K562 (cell line): ENCODE measurements at regions not wholly inside any gene's neighbourhood (a gene's known extent, or its start where the extent isn't known, plus 50 kb on each side); places are given as distances from the start of the nearest gene placed in this dataset.

Experiments
- ATAC-seq: fragments of 200-7000 bp; cut with Tn5 transposase; 3 replicates; pipeline ENCODE4 v1.9.1; 2020; ENCODE audit warnings: moderate library complexity
- BruUV-seq: library from RNA; stranded (reverse); fragments of 400-500 nt; replicated peaks from 2 replicates; lab custom pipeline; 2021; lab: Mats Ljungman, UMichigan
- CTCF ChIA-PET: fragments of 300-600 bp; formaldehyde crosslinking; extraction: SDS; loops from one replicate; lab custom pipeline; 2021; ENCODE audit warnings: low intra/inter-chr PET ratio; lab: Yijun Ruan, JAX
- POLR2A ChIA-PET: fragments of 300-600, 350-650 bp; sonication (Branson Sonifier 250); formaldehyde crosslinking; extraction: SDS; loops from one replicate; lab custom pipeline; 2021; ENCODE audit warnings: antibody characterized with exemption, inconsistent platforms; lab: Yijun Ruan, JAX
- DNase-seq, 4 experiments: peaks; one replicate each; pipeline versions ENCODE4 v3.0.0 to v3.0.0-alpha.2; 2011 to 2018; ENCODE audit warnings: low spot score in 3 of 4, mixed read lengths in 3 of 4; ENCODE audit errors: extremely low read depth in 1 of 4
- FAIRE-seq: peaks from 2 replicates; lab custom pipeline; 2011; peaks lifted over from hg19 to GRCh38; lab: Jason Lieb, UNC
- H2AFZ ChIP-seq: 2 replicates; pipeline ENCODE4 v1.6.0; 2011; ENCODE audit warnings: low read depth, low read length, control low read depth, inconsistent platforms
- H3K27ac ChIP-seq: fragments of 200-600 bp; 3 replicates; pipeline ENCODE4 v1.8.0; 2011; ENCODE audit warnings: low read depth, mild to moderate bottlenecking, control low read depth, inconsistent platforms, low read length, moderate library complexity, mixed read lengths; ENCODE audit errors: extremely low read depth
- H3K27me3 ChIP-seq, 2 experiments: fragments of 300-600 bp in 1 of 2; 2 replicates in 1 of 2; 3 replicates in 1 of 2; pipeline versions ENCODE4 v1.6.0 to v1.8.0; 2011; ENCODE audit warnings: inconsistent platforms in 2 of 2, low read length in 2 of 2, mild to moderate bottlenecking in 1 of 2, mixed read lengths in 1 of 2, moderate library complexity in 1 of 2; ENCODE audit not compliant: control insufficient read depth in 2 of 2, insufficient read depth in 2 of 2
- H3K36me3 ChIP-seq: fragments of 300-600 bp; 3 replicates; pipeline ENCODE4 v1.8.0; 2011; ENCODE audit warnings: mild to moderate bottlenecking, low read length, inconsistent platforms; ENCODE audit not compliant: control insufficient read depth, insufficient read depth
- H3K4me1 ChIP-seq, 2 experiments: fragments of 200-600 bp in 1 of 2; replicated peaks in 1 of 2; 2 replicates in 1 of 2; 3 replicates in 1 of 2; pipeline versions ENCODE4 v1.5.1 to v1.8.0; 2011; ENCODE audit warnings: inconsistent platforms in 2 of 2, low read length in 2 of 2, mild to moderate bottlenecking in 1 of 2, mixed read lengths in 1 of 2, moderate library complexity in 1 of 2; ENCODE audit not compliant: control insufficient read depth in 2 of 2, insufficient read depth in 2 of 2
- H3K4me2 ChIP-seq: 2 replicates; pipeline ENCODE4 v1.6.1; 2011; ENCODE audit warnings: low read length, control low read depth, inconsistent platforms, mixed read lengths; ENCODE audit not compliant: insufficient read depth
- H3K4me3 ChIP-seq: fragments of 200-600 bp; sonication (generic), shearing (Covaris generic); 2 replicates; pipeline ENCODE4 v1.5.1; 2016; ENCODE audit warnings: control low read depth, inconsistent platforms
- H3K79me2 ChIP-seq: fragments of 200-600 bp; 3 replicates; pipeline ENCODE4 v1.8.0; 2011; ENCODE audit warnings: low read length, inconsistent platforms; ENCODE audit not compliant: control insufficient read depth, insufficient read depth
- H3K9ac ChIP-seq, 2 experiments: 2 replicates each; pipeline versions ENCODE4 v1.6.0 to v1.6.1; 2011; ENCODE audit warnings: low read depth in 2 of 2, low read length in 2 of 2, control low read depth in 1 of 2, inconsistent platforms in 1 of 2, mild to moderate bottlenecking in 1 of 2, mixed read lengths in 1 of 2; ENCODE audit not compliant: insufficient read depth in 1 of 2
- H3K9me1 ChIP-seq: one replicate; pipeline ENCODE4 v1.6.0; 2011; ENCODE audit warnings: inconsistent platforms, mild to moderate bottlenecking, low read length, moderate library complexity; ENCODE audit not compliant: control insufficient read depth, insufficient read depth
- H3K9me3 ChIP-seq: replicated peaks from 2 replicates; pipeline ENCODE4 v1.5.1; 2011; ENCODE audit warnings: low read depth, low read length, inconsistent platforms; ENCODE audit not compliant: control insufficient read depth, insufficient read depth
- H4K20me1 ChIP-seq: replicated peaks from 2 replicates; pipeline ENCODE4 v1.6.1; 2011; ENCODE audit warnings: low read length, inconsistent platforms, mixed read lengths; ENCODE audit not compliant: control insufficient read depth, insufficient read depth
- BCLAF1 ChIP-seq, 2 experiments: fragments of 450-650 bp in 1 of 2; IDR thresholded peaks; 2 replicates each; pipeline ENCODE4 v1.6.1; 2011 to 2017; ENCODE audit warnings: low read depth in 2 of 2, antibody characterized with exemption in 1 of 2, borderline replicate concordance in 1 of 2, low read length in 1 of 2, mild to moderate bottlenecking in 1 of 2, mixed read lengths in 1 of 2; ENCODE audit not compliant: control insufficient read depth in 1 of 2
- CBX2 ChIP-seq: fragments of 200-600 bp; sonication (generic); IDR thresholded peaks from one replicate; pipeline ENCODE4 v1.6.1; 2012; ENCODE audit warnings: mild to moderate bottlenecking, low read length, inconsistent platforms; ENCODE audit not compliant: insufficient read depth, poor library complexity, severe bottlenecking
- NONO ChIP-seq, 2 experiments: fragments of 200-400 bp in 1 of 2; fragments of 450-650 bp in 1 of 2; formaldehyde crosslinking in 1 of 2; IDR thresholded peaks; 2 replicates each; pipeline ENCODE4 v1.6.1; 2017; ENCODE audit warnings: low read depth in 2 of 2, mild to moderate bottlenecking in 2 of 2, moderate library complexity in 2 of 2, low read length in 1 of 2
- NRF1 ChIP-seq, 2 experiments: fragments of 450-650 bp; IDR thresholded peaks in 1 of 2; conservative IDR thresholded peaks in 1 of 2; 2 replicates each; pipeline ENCODE4 v1.6.1; 2014; ENCODE audit warnings: mild to moderate bottlenecking in 2 of 2
- POLR2AphosphoS2 ChIP-seq: IDR thresholded peaks from 2 replicates; pipeline ENCODE4 v1.6.1; 2012; ENCODE audit warnings: low read length, improper control_type of control experiment
- POLR3G ChIP-seq: IDR thresholded peaks from 2 replicates; pipeline ENCODE4 v1.6.1; 2011; ENCODE audit not compliant: insufficient read length, insufficient replicate concordance; ENCODE audit errors: extremely low read depth
- RCOR1 ChIP-seq, 2 experiments: IDR thresholded peaks; 2 replicates each; pipeline ENCODE4 v1.6.1; 2012; ENCODE audit warnings: low read depth in 2 of 2, low read length in 2 of 2, borderline replicate concordance in 1 of 2, improper control_type of control experiment in 1 of 2
- TGIF2 ChIP-seq: sonication (generic); formaldehyde crosslinking; IDR thresholded peaks from 2 replicates; pipeline ENCODE4 v1.8.1; 2022; ENCODE audit warnings: mild to moderate bottlenecking, missing genetic modification reagents, moderate library complexity
- XRCC5 ChIP-seq: fragments of 200-400 bp; formaldehyde crosslinking; IDR thresholded peaks from 2 replicates; pipeline ENCODE4 v1.6.1; 2017; ENCODE audit warnings: low read depth, mild to moderate bottlenecking, low read length
- YBX1 ChIP-seq: fragments of 450-650 bp; IDR thresholded peaks from 2 replicates; pipeline ENCODE4 v1.7.1; 2016; ENCODE audit warnings: mild to moderate bottlenecking
- ZBTB49 ChIP-seq: sonication (generic); formaldehyde crosslinking; IDR thresholded peaks from 2 replicates; pipeline ENCODE4 v1.8.0; 2022; ENCODE audit warnings: missing genetic modification reagents, mild to moderate bottlenecking, borderline replicate concordance
- ZNF408 ChIP-seq: fragments of 250-450 bp; sonication (Bioruptor Pico); IDR thresholded peaks from 2 replicates; pipeline ENCODE4 v1.4.0; 2020; ENCODE audit warnings: low read depth, mild to moderate bottlenecking, moderate library complexity
- ZSCAN29 ChIP-seq: fragments of 450-650 bp; IDR thresholded peaks from 2 replicates; pipeline ENCODE4 v1.6.1; 2017
- WGBS: fragments of 100-300 bp; shearing (Covaris generic); methylation state at CpG from one replicate; pipeline ENCODE4 v1.1.6; 2016; ENCODE audit warnings: low coverage, mixed read lengths; ENCODE audit not compliant: insufficient coverage; ENCODE audit errors: missing lambda C conversion rate; 5-methylcytosine and 5-hydroxymethylcytosine counted together
- in situ Hi-C: fragments of 300-500 bp; cut with MboI; formaldehyde crosslinking; loops from 4 replicates; pipeline ENCODE4 v1.15.0; 2018; ENCODE audit warnings: inconsistent platforms, mixed read lengths
- intact Hi-C: fragments of 100-400 bp; cut with micrococcal nuclease; formaldehyde crosslinking; loops from 2 replicates; pipeline ENCODE4 v1.14.2; 2022
- TF ChIP-seq, protein P1 (sequence below): fragments of 450-650 bp; IDR thresholded peaks from one replicate; pipeline ENCODE4 v1.6.1; 2018; ENCODE audit warnings: mild to moderate bottlenecking, moderate library complexity; ENCODE audit not compliant: partially characterized antibody
- TF ChIP-seq, protein P2 (sequence below): fragments of 450-650 bp; IDR thresholded peaks from 2 replicates; pipeline ENCODE4 v1.6.1; 2018; ENCODE audit warnings: mild to moderate bottlenecking, low read depth; ENCODE audit not compliant: partially characterized antibody

- Histone ChIP-seq H3K4me3 (no peak overlapping the region), H3K36me3 (no peaks in the 10 kb centered on the region), H3K9ac (no peak overlapping the region), H3K4me2 (no peak overlapping the region), H3K27ac (no peak overlapping the region), H3K9me3 (no peaks in the 10 kb centered on the region), H4K20me1 (no peaks in the 10 kb centered on the region), H3K27me3 (no peaks in the 10 kb centered on the region), H3K79me2 (no peaks in the 10 kb centered on the region), H3K4me1 (no peaks in the 10 kb centered on the region), H2AFZ (no peak overlapping the region), H3K9me1 (no peaks in the 10 kb centered on the region)
- WGBS = 11% methylated on average over 4 of the region's 4 CpGs
- ChIA-PET POLR2A (no interaction called here), CTCF (no interaction called here)
- ATAC-seq (no peak), FAIRE-seq (no peak), DNase-seq (no peak)
- intact Hi-C loops = no loop called here
- BruUV-seq = no TSS peak
- in situ Hi-C loops = no loop called here
- TF ChIP-seq BCLAF1 (IDR thresholded peaks at IDR 0.05; ENCODE audit: borderline replicate concordance in 1 of 2, control insufficient read depth in 1 of 2, low read depth in 2 of 2, low read length in 1 of 2) = no peak
- TF ChIP-seq, protein P1, sequence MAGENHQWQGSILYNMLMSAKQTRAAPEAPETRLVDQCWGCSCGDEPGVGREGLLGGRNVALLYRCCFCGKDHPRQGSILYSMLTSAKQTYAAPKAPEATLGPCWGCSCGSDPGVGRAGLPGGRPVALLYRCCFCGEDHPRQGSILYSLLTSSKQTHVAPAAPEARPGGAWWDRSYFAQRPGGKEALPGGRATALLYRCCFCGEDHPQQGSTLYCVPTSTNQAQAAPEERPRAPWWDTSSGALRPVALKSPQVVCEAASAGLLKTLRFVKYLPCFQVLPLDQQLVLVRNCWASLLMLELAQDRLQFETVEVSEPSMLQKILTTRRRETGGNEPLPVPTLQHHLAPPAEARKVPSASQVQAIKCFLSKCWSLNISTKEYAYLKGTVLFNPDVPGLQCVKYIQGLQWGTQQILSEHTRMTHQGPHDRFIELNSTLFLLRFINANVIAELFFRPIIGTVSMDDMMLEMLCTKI = no peak
- no peak for TF ChIP-seq ZNF408 (CRISPR knock-in tag)
- TF ChIP-seq XRCC5 = no peak
- TF ChIP-seq TGIF2 (CRISPR knock-in tag) = no peak
- TF ChIP-seq, protein P2, sequence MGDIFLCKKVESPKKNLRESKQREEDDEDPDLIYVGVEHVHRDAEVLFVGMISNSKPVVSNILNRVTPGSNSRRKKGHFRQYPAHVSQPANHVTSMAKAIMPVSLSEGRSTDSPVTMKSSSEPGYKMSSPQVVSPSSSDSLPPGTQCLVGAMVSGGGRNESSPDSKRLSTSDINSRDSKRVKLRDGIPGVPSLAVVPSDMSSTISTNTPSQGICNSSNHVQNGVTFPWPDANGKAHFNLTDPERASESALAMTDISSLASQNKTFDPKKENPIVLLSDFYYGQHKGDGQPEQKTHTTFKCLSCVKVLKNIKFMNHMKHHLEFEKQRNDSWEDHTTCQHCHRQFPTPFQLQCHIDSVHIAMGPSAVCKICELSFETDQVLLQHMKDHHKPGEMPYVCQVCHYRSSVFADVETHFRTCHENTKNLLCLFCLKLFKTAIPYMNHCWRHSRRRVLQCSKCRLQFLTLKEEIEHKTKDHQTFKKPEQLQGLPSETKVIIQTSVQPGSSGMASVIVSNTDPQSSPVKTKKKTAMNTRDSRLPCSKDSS = no peak
- TF ChIP-seq ZBTB49 (CRISPR knock-in tag) = no peak
- no peak for TF ChIP-seq NONO (IDR thresholded peaks at IDR 0.05; ENCODE audit: low read depth in 2 of 2, low read length in 1 of 2)
- no peak for TF ChIP-seq RCOR1 (IDR thresholded peaks at IDR 0.05; ENCODE audit: borderline replicate concordance in 1 of 2, low read depth in 2 of 2, low read length in 2 of 2)
- no peak for TF ChIP-seq POLR3G
- no peak for TF ChIP-seq YBX1
- no peak for TF ChIP-seq ZSCAN29
- TF ChIP-seq CBX2 = no peak
- no peak for TF ChIP-seq NRF1 (conservative IDR thresholded peaks at IDR 0.05 in 1 of 2, IDR thresholded peaks at IDR 0.05 in 1 of 2)
- no peak for TF ChIP-seq POLR2AphosphoS2
Measured at GRCh38 chr12:88325816-88326189, 183.7 kb downstream of the TMTC3 start.
